ENCODE measurements at regions not wholly inside any gene's neighbourhood (a gene's known extent, or its start where the extent isn't known, plus 50 kb on each side); places are given as distances from the start of the nearest gene placed in this dataset.

GRCh38 chr2:238632181-238633060 lies 205.7 kb downstream of the ASB1 start:
- TF ChIP-seq REST (IDR thresholded peaks at IDR 0.05; ENCODE audit: low read depth) (no peak), YY1 (IDR thresholded peaks at IDR 0.05; ENCODE audit: low read depth) (no peak), EGR1 (IDR thresholded peaks at IDR 0.05) (no peak), ZBTB7A (IDR thresholded peaks at IDR 0.05; ENCODE audit: low read depth) (no peak)

Data from Ishikawa (cell line).